SU-DHL-6 (cell line): ENCODE measurements at regions not wholly inside any gene's neighbourhood (a gene's known extent, or its start where the extent isn't known, plus 50 kb on each side); places are given as distances from the start of the nearest gene placed in this dataset.

Experiments used
- CTCF ChIP-seq: fragments of 200-600 bp; sonication (generic); IDR thresholded peaks from one replicate; pipeline ENCODE4 v1.5.1; 2017; ENCODE audit warnings: antibody characterized with exemption, mild to moderate bottlenecking, low read length, moderate library complexity; ENCODE audit not compliant: insufficient read depth, poor library complexity, severe bottlenecking
- EZH2phosphoT487 ChIP-seq: fragments of 200-600 bp; sonication (generic), shearing (Covaris generic); conservative IDR thresholded peaks from 2 replicates; pipeline ENCODE4 v1.6.1; 2018; ENCODE audit warnings: mild to moderate bottlenecking, antibody characterized with exemption, low read length, moderate library complexity, mixed read lengths

GRCh38 chr7:155203059-155203881 lies 94.4 kb upstream of the INSIG1 start:
- TF ChIP-seq CTCF (no peak), EZH2phosphoT487 (no peak)
